ENCODE measurements at regions not wholly inside any gene's neighbourhood (a gene's known extent, or its start where the extent isn't known, plus 50 kb on each side); places are given as distances from the start of the nearest gene placed in this dataset.

- TF ChIP-seq CTCF (IDR thresholded peaks at IDR 0.05; ENCODE audit: low read depth, low read length) (no peak), EZH2phosphoT487 (IDR thresholded peaks at IDR 0.05; ENCODE audit: low read depth) (no peak)
Measured at GRCh38 chr12:14289601-14290000, 75.9 kb upstream of the ATF7IP start.

Measured in OCI-LY3 (cell line).